OCI-LY3 (cell line): ENCODE measurements at regions not wholly inside any gene's neighbourhood (a gene's known extent, or its start where the extent isn't known, plus 50 kb on each side); places are given as distances from the start of the nearest gene placed in this dataset.

Source experiments
- EZH2phosphoT487 ChIP-seq: fragments of 200-600 bp; shearing (Covaris generic); IDR thresholded peaks from 2 replicates; pipeline ENCODE4 v1.6.1; 2018; ENCODE audit warnings: antibody characterized with exemption, mixed run types, low read depth
- TF ChIP-seq, protein P1 (sequence below): fragments of 200-600, 300-600 bp; sonication (generic); IDR thresholded peaks from 2 replicates; pipeline ENCODE4 v1.5.1; 2014; ENCODE audit warnings: antibody characterized with exemption, low read length, low read depth

DNA sequence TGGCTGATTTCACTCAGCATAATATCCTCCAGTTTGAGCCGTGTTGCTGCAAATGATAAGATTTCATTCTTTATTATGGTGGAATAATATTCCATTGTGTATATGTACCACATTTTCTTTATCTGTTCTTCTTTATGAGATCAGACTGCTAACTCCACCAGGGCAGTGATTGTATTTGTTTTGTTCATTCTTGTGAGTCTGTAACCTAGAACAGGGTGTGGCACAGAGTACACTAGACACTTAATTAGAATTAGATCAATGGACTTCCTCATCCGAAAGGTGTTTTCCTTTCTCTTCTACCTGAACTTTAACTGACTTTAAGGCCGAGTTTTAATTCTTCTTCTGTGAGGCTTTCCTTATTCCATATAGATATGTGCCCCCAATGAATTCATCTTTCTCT is 551.0 kb downstream of the SNAPC1 start:
- TF ChIP-seq, protein P1, sequence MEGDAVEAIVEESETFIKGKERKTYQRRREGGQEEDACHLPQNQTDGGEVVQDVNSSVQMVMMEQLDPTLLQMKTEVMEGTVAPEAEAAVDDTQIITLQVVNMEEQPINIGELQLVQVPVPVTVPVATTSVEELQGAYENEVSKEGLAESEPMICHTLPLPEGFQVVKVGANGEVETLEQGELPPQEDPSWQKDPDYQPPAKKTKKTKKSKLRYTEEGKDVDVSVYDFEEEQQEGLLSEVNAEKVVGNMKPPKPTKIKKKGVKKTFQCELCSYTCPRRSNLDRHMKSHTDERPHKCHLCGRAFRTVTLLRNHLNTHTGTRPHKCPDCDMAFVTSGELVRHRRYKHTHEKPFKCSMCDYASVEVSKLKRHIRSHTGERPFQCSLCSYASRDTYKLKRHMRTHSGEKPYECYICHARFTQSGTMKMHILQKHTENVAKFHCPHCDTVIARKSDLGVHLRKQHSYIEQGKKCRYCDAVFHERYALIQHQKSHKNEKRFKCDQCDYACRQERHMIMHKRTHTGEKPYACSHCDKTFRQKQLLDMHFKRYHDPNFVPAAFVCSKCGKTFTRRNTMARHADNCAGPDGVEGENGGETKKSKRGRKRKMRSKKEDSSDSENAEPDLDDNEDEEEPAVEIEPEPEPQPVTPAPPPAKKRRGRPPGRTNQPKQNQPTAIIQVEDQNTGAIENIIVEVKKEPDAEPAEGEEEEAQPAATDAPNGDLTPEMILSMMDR: no peak
- no peak for TF ChIP-seq EZH2phosphoT487
